ENCODE measurements at regions not wholly inside any gene's neighbourhood (a gene's known extent, or its start where the extent isn't known, plus 50 kb on each side); places are given as distances from the start of the nearest gene placed in this dataset.

GRCh38 chr3:30550246-30550645 is 56.2 kb upstream of the TGFBR2 start:
- TF ChIP-seq CTCF (IDR thresholded peaks at IDR 0.05) = no peak
- TF ChIP-seq MXD4 (CRISPR knock-in tag; IDR thresholded peaks at IDR 0.05; ENCODE audit: borderline replicate concordance) = no peak
- no peak for TF ChIP-seq SP1 (CRISPR knock-in tag; conservative IDR thresholded peaks at IDR 0.05)
- TF ChIP-seq ATF6 (CRISPR knock-in tag; IDR thresholded peaks at IDR 0.05) = no peak
- no peak for TF ChIP-seq NR2C2 (CRISPR knock-in tag; IDR thresholded peaks at IDR 0.05)
